ENCODE measurements at regions not wholly inside any gene's neighbourhood (a gene's known extent, or its start where the extent isn't known, plus 50 kb on each side); places are given as distances from the start of the nearest gene placed in this dataset.

DNA sequence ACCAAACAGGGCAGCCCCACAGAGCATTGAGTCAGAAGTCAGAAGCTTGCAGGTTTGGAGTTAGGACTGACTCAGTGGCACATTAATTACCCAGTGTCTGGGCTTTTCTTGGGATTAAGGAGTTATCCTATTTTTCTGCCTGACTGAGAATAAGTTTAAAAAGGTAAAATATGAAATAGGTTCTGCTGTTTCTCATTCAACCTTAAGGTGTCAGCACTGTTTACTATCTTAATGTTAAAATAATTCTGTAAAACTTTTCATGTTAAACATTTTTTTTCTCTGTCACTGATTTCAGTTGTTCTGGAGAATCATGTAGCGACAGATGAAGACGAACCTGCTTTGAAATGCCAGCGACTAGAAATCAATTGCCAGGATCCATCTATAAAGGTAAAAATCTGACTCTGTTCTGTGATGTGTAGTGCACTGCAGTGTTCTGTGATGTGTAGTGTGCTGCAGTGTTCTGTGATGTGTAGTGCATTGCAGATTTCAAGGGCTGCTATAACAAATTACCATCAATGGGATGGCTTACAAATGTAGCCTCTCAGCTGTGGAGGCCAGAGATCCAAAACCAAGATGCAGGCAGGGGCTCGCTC, 128.0 kb downstream of the LAT start:
- TF ChIP-seq, protein P1, sequence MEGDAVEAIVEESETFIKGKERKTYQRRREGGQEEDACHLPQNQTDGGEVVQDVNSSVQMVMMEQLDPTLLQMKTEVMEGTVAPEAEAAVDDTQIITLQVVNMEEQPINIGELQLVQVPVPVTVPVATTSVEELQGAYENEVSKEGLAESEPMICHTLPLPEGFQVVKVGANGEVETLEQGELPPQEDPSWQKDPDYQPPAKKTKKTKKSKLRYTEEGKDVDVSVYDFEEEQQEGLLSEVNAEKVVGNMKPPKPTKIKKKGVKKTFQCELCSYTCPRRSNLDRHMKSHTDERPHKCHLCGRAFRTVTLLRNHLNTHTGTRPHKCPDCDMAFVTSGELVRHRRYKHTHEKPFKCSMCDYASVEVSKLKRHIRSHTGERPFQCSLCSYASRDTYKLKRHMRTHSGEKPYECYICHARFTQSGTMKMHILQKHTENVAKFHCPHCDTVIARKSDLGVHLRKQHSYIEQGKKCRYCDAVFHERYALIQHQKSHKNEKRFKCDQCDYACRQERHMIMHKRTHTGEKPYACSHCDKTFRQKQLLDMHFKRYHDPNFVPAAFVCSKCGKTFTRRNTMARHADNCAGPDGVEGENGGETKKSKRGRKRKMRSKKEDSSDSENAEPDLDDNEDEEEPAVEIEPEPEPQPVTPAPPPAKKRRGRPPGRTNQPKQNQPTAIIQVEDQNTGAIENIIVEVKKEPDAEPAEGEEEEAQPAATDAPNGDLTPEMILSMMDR (IDR thresholded peaks at IDR 0.05) = no peak
- no peak for TF ChIP-seq POLR2A (IDR thresholded peaks at IDR 0.05)

Measured in testis (tissue), 2 donors.